Thoracic aorta (tissue), 2 donors: ENCODE measurements at regions not wholly inside any gene's neighbourhood (a gene's known extent, or its start where the extent isn't known, plus 50 kb on each side); places are given as distances from the start of the nearest gene placed in this dataset.

Experiments
- ATAC-seq: fragments of 150-250 bp; one replicate; pipeline ENCODE4 v1.8.0; 2017; ENCODE audit warnings: low read depth; ENCODE audit not compliant: insufficient number of reproducible peaks, low FRiP score
- DNase-seq: peaks from one replicate; pipeline ENCODE4 v3.0.0-alpha.2; 2020; ENCODE audit warnings: low spot score
- H3K27ac ChIP-seq, 2 donors: fragments of 200-600 bp; sonication (generic); 1 replicate in 1 of 2; 2 replicates in 1 of 2; pipeline ENCODE4 v1.5.1; 2016; ENCODE audit warnings: mild to moderate bottlenecking in 2 of 2, moderate library complexity in 2 of 2
- H3K27me3 ChIP-seq: fragments of 200-600 bp; sonication (generic); replicated peaks from 2 replicates; pipeline ENCODE4 v1.6.0; 2016; ENCODE audit warnings: mild to moderate bottlenecking; ENCODE audit not compliant: insufficient read depth
- H3K36me3 ChIP-seq: fragments of 200-600 bp; sonication (generic); one replicate; pipeline ENCODE4 v1.5.1; 2016
- H3K4me1 ChIP-seq, 2 donors: fragments of 200-600 bp; sonication (generic); 1 replicate in 1 of 2; 2 replicates in 1 of 2; pipeline versions ENCODE4 v1.5.1 to v1.6.0; 2016; ENCODE audit warnings: low read depth in 2 of 2, mild to moderate bottlenecking in 1 of 2; ENCODE audit not compliant: control insufficient read depth in 1 of 2
- H3K4me3 ChIP-seq: fragments of 200-600 bp; sonication (generic); 2 replicates; pipeline ENCODE4 v1.5.1; 2016; ENCODE audit warnings: mild to moderate bottlenecking
- H3K9me3 ChIP-seq: fragments of 200-600 bp; sonication (generic); 2 replicates; pipeline ENCODE4 v1.5.1; 2016
- CTCF ChIP-seq: fragments of 200-600 bp; sonication (generic); IDR thresholded peaks from one replicate; pipeline ENCODE4 v1.5.1; 2019; ENCODE audit warnings: antibody characterized with exemption

GRCh38 chr6:113089056-113089455, 741.9 kb downstream of the RFPL4B start:
- no peak for ATAC-seq

DNA sequence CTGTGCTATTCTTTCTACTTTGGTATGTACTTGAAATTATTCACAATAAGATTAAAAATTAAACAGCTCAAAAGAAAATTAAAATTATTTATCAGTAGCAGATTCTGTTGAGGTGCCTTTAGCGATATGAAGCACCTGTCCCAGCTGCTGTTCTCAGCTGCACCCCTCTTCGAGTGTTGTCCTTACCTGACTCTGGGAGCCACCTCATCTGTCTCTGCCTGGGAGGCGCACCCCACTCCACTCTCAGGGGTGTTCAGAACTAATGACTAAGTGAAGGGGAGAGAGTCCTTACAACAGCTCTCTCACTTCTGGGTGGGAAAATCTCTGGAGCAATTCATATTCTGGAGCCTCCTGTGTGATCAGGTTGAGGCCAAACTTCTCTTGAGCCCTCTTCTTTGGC, 745.7 kb downstream of the RFPL4B start:
- Histone ChIP-seq H3K9me3 (no peaks in the 10 kb centered on the region), H3K27me3 (no peaks in the 10 kb centered on the region), H3K4me1 (no peaks in the 10 kb centered on the region), H3K36me3 (no peaks in the 10 kb centered on the region), H3K4me3 (no peak overlapping the region), H3K27ac (no peak overlapping the region)
- ATAC-seq (no peak), DNase-seq (no peak)
- no peak for TF ChIP-seq CTCF

More at GRCh38 chr6:113089056-113089455, 741.9 kb downstream of the RFPL4B start:
- Histone ChIP-seq H3K27me3 (no peaks in the 10 kb centered on the region), H3K4me3 (no peak overlapping the region), H3K27ac (no peak overlapping the region), H3K36me3 (no peaks in the 10 kb centered on the region), H3K4me1 (no peaks in the 10 kb centered on the region), H3K9me3 (no peaks in the 10 kb centered on the region)
- no peak for DNase-seq
- no peak for TF ChIP-seq CTCF

- Histone ChIP-seq H3K4me1 (no peaks in the 10 kb centered on the region), H3K9me3 (no peaks in the 10 kb centered on the region), H3K27me3 (no peaks in the 10 kb centered on the region), H3K4me3 (no peak overlapping the region), H3K27ac (no peak overlapping the region), H3K36me3 (no peaks in the 10 kb centered on the region)
- ATAC-seq (no peak), DNase-seq (no peak)
- TF ChIP-seq CTCF: no peak
Observed at GRCh38 chr6:113094779-113095178, 747.6 kb downstream of the RFPL4B start.

- Histone ChIP-seq H3K27ac (no peak overlapping the region), H3K27me3 (no peaks in the 10 kb centered on the region), H3K4me1 (no peaks in the 10 kb centered on the region), H3K9me3 (no peaks in the 10 kb centered on the region), H3K4me3 (no peak overlapping the region), H3K36me3 (no peaks in the 10 kb centered on the region)
- no peak for TF ChIP-seq CTCF
- DNase-seq (no peak), ATAC-seq (no peak)
Observed at GRCh38 chr6:113095841-113096240, 748.7 kb downstream of the RFPL4B start.

DNA sequence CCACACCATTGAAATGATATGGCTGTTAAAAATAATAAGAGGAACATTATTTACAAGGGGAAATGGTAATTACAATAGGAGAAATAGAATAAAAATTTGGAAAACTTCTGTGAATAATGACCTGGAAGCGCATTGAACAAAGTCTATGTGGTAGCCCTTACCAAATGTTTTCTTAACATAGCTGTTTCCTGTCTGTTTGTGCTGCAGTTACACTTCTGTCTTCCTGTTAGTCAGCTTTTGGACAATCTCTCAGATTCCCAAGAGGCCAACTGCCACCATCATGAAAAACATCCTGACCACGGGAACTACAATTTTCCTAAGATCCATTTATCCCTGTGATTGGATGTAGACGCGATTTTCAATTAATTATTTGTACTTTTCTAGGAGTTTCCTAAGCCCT, 754.4 kb upstream of the MARCKS start:
- DNase-seq (no peak), ATAC-seq (no peak)
- Histone ChIP-seq H3K4me3 (no peak overlapping the region), H3K9me3 (no peaks in the 10 kb centered on the region), H3K27ac (no peak overlapping the region), H3K36me3 (no peaks in the 10 kb centered on the region), H3K27me3 (no peaks in the 10 kb centered on the region), H3K4me1 (peaks cover 13 to 19% of the 10 kb centered on the region in 2 donors)
- TF ChIP-seq CTCF: no peak
